Liver (tissue), 8 donors: ENCODE measurements at regions not wholly inside any gene's neighbourhood (a gene's known extent, or its start where the extent isn't known, plus 50 kb on each side); places are given as distances from the start of the nearest gene placed in this dataset.

ENCODE experiments used
- DNase-seq: peaks from one replicate; pipeline ENCODE4 v3.0.0-alpha.2; 2017; ENCODE audit warnings: low spot score
- H3K27ac ChIP-seq, 2 donors: one replicate each; pipeline ENCODE4 v1.7.0; 2013; ENCODE audit warnings: inconsistent platforms in 2 of 2, low read length in 2 of 2, control low read depth in 1 of 2, low read depth in 1 of 2, mild to moderate bottlenecking in 1 of 2
- H3K27me3 ChIP-seq, 4 donors: one replicate each; pipeline versions ENCODE4 v1.6.1 to v1.7.0; 2013; ENCODE audit warnings: low read length in 3 of 4, inconsistent platforms in 1 of 4, mild to moderate bottlenecking in 1 of 4, moderate library complexity in 1 of 4; ENCODE audit not compliant: control insufficient read depth in 4 of 4, insufficient read depth in 4 of 4
- H3K36me3 ChIP-seq, 4 donors: one replicate each; pipeline versions ENCODE4 v1.6.1 to v1.7.0; 2013; ENCODE audit warnings: low read length in 3 of 4, mild to moderate bottlenecking in 3 of 4, low read depth in 1 of 4, moderate library complexity in 1 of 4; ENCODE audit not compliant: control insufficient read depth in 4 of 4, insufficient read depth in 3 of 4
- H3K4me1 ChIP-seq, 4 donors: one replicate each; pipeline versions ENCODE4 v1.6.1 to v1.7.0; 2013; ENCODE audit warnings: low read length in 3 of 4, mild to moderate bottlenecking in 3 of 4, moderate library complexity in 1 of 4; ENCODE audit not compliant: control insufficient read depth in 4 of 4, insufficient read depth in 4 of 4
- H3K4me3 ChIP-seq, 3 donors: one replicate each; pipeline versions ENCODE4 v1.6.1 to v1.7.0; 2013; ENCODE audit warnings: low read length in 3 of 3, control low read depth in 1 of 3, low read depth in 1 of 3, mild to moderate bottlenecking in 1 of 3
- H3K9ac ChIP-seq, 2 donors: one replicate each; pipeline ENCODE4 v1.7.0; 2013; ENCODE audit warnings: low read length in 2 of 2, mild to moderate bottlenecking in 2 of 2, moderate library complexity in 2 of 2, control low read depth in 1 of 2, low read depth in 1 of 2
- H3K9me3 ChIP-seq, 4 donors: one replicate each; pipeline versions ENCODE4 v1.6.1 to v1.7.0; 2013; ENCODE audit warnings: low read length in 3 of 4; ENCODE audit not compliant: control insufficient read depth in 4 of 4
- ATF3 ChIP-seq: IDR thresholded peaks from 2 replicates; pipeline ENCODE4 v1.6.1; 2016; ENCODE audit warnings: antibody characterized with exemption
- CTCF ChIP-seq: fragments of 150-350 bp; IDR thresholded peaks from 2 replicates; pipeline ENCODE4 v1.5.1; 2017; ENCODE audit warnings: improper control_type of control experiment, low read depth, low read length; ENCODE audit not compliant: missing input control
- EGR1 ChIP-seq, 2 donors: IDR thresholded peaks; 2 replicates each; pipeline ENCODE4 v1.6.1; 2016 to 2018; ENCODE audit warnings: antibody characterized with exemption in 2 of 2, low read depth in 2 of 2
- FOXA1 ChIP-seq: IDR thresholded peaks from 2 replicates; pipeline ENCODE4 v1.6.1; 2016; ENCODE audit warnings: antibody characterized with exemption
- HNF4A ChIP-seq, 2 donors: conservative IDR thresholded peaks; 2 replicates each; pipeline ENCODE4 v1.6.1; 2016; ENCODE audit warnings: antibody characterized with exemption in 2 of 2, mild to moderate bottlenecking in 2 of 2
- HNF4G ChIP-seq: IDR thresholded peaks from 2 replicates; pipeline ENCODE4 v1.6.1; 2016; ENCODE audit warnings: antibody characterized with exemption
- JUND ChIP-seq, 2 donors: IDR thresholded peaks; 2 replicates each; pipeline ENCODE4 v1.6.1; 2016; ENCODE audit warnings: antibody characterized with exemption in 2 of 2
- MAX ChIP-seq: IDR thresholded peaks from 2 replicates; pipeline ENCODE4 v1.6.1; 2016; ENCODE audit warnings: antibody characterized with exemption
- NR2F2 ChIP-seq: IDR thresholded peaks from 2 replicates; pipeline ENCODE4 v1.6.1; 2016; ENCODE audit warnings: antibody characterized with exemption
- RAD21 ChIP-seq, 2 donors: IDR thresholded peaks; 2 replicates each; pipeline ENCODE4 v1.6.1; 2016; ENCODE audit warnings: antibody characterized with exemption in 2 of 2, mild to moderate bottlenecking in 2 of 2
- REST ChIP-seq: IDR thresholded peaks from 2 replicates; pipeline ENCODE4 v1.6.1; 2016; ENCODE audit warnings: antibody characterized with exemption, mild to moderate bottlenecking
- RXRA ChIP-seq, 2 donors: IDR thresholded peaks; 2 replicates each; pipeline ENCODE4 v1.6.1; 2017 to 2018; ENCODE audit warnings: antibody characterized with exemption in 2 of 2, mild to moderate bottlenecking in 1 of 2
- SP1 ChIP-seq: IDR thresholded peaks from 2 replicates; pipeline ENCODE4 v1.6.1; 2018; ENCODE audit warnings: antibody characterized with exemption, mild to moderate bottlenecking
- TAF1 ChIP-seq: conservative IDR thresholded peaks from 2 replicates; pipeline ENCODE4 v1.6.1; 2016; ENCODE audit warnings: antibody characterized with exemption, mild to moderate bottlenecking
- YY1 ChIP-seq: IDR thresholded peaks from 2 replicates; pipeline ENCODE4 v1.6.1; 2016; ENCODE audit warnings: antibody characterized with exemption, mild to moderate bottlenecking
- ZBTB33 ChIP-seq: IDR thresholded peaks from 2 replicates; pipeline ENCODE4 v1.6.1; 2016; ENCODE audit warnings: antibody characterized with exemption
- WGBS: extraction: QIAGEN DNeasy Blood & Tissue Kit; methylation state at CpG from one replicate; pipeline ENCODE4 v1.1.7; 2013; 5-methylcytosine and 5-hydroxymethylcytosine counted together
- donor health status: healthy.
- donor health status: healthy.
- donor health status: healthy.
- donor health status: healthy.
- donor health status: healthy.

- TF ChIP-seq SP1 (no peak), JUND (IDR thresholded peaks at IDR 0.05) (no peak), EGR1 (IDR thresholded peaks at IDR 0.05; ENCODE audit: low read depth in 2 of 2) (no peak), HNF4A (conservative IDR thresholded peaks at IDR 0.05) (no peak), ATF3 (no peak), TAF1 (no peak), MAX (no peak), FOXA1 (no peak), ZBTB33 (no peak), NR2F2 (no peak), RAD21 (IDR thresholded peaks at IDR 0.05) (no peak), REST (no peak), HNF4G (no peak), YY1 (no peak), CTCF (no peak)
- no peaks in the 10 kb centered on the region for H3K9me3 ChIP-seq
- H3K4me3 ChIP-seq, result peak overlapping the region; percentile 74 to 96 (median 85)
- H3K27ac ChIP-seq, result peak overlapping the region; percentile 88 to 93
- peaks cover 1 to 32% (median 15%) of the 10 kb centered on the region in 4 donors for H3K4me1 ChIP-seq
- 77% methylated on average over 4 of the region's 4 CpGs for WGBS
- no peaks in the 10 kb centered on the region for H3K36me3 ChIP-seq
- DNase-seq, result no peak
- H3K27me3 ChIP-seq, result no peaks in the 10 kb centered on the region
- H3K9ac ChIP-seq, result peak overlapping the region; percentile 64 to 67
These were observed 202.6 kb upstream of the FOXN3 start for GRCh38 chr14:89619596-89619995.

GRCh38 chr14:89618811-89619551 is 201.9 kb upstream of the FOXN3 start:
- H3K9me3 ChIP-seq, result no peaks in the 10 kb centered on the region
- no peaks in the 10 kb centered on the region for H3K36me3 ChIP-seq
- H3K27ac ChIP-seq, result peak overlapping the region; percentile 88 to 93
- peaks cover 3 to 37% (median 16%) of the 10 kb centered on the region in 4 donors for H3K4me1 ChIP-seq
- peak in 1 of 2 donors; percentile 40 for TF ChIP-seq RAD21 (IDR thresholded peaks at IDR 0.05)
- no peak for TF ChIP-seq SP1
- peak; percentile 3 for TF ChIP-seq CTCF
- peak; percentile 5 to 8 for TF ChIP-seq RXRA (IDR thresholded peaks at IDR 0.05)
- WGBS, result under 1% methylated on average over 66 of the region's 66 CpGs
- peak overlapping the region; percentile 81 to 85 for H3K9ac ChIP-seq
- DNase-seq, result peak; percentile 65
- no peaks in the 10 kb centered on the region for H3K27me3 ChIP-seq
- peak overlapping the region; percentile 74 to 96 (median 85) for H3K4me3 ChIP-seq
